ENCODE measurements at regions not wholly inside any gene's neighbourhood (a gene's known extent, or its start where the extent isn't known, plus 50 kb on each side); places are given as distances from the start of the nearest gene placed in this dataset.

- TF ChIP-seq OSR1 (CRISPR knock-in tag; IDR thresholded peaks at IDR 0.05) (no peak), RARB (CRISPR knock-in tag; IDR thresholded peaks at IDR 0.05) (no peak), ZFP30 (CRISPR knock-in tag; IDR thresholded peaks at IDR 0.05) (no peak)
- TF ChIP-seq, protein P1, sequence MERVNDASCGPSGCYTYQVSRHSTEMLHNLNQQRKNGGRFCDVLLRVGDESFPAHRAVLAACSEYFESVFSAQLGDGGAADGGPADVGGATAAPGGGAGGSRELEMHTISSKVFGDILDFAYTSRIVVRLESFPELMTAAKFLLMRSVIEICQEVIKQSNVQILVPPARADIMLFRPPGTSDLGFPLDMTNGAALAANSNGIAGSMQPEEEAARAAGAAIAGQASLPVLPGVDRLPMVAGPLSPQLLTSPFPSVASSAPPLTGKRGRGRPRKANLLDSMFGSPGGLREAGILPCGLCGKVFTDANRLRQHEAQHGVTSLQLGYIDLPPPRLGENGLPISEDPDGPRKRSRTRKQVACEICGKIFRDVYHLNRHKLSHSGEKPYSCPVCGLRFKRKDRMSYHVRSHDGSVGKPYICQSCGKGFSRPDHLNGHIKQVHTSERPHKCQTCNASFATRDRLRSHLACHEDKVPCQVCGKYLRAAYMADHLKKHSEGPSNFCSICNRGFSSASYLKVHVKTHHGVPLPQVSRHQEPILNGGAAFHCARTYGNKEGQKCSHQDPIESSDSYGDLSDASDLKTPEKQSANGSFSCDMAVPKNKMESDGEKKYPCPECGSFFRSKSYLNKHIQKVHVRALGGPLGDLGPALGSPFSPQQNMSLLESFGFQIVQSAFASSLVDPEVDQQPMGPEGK (CRISPR knock-in tag; IDR thresholded peaks at IDR 0.05; ENCODE audit: borderline replicate concordance): no peak
Observed at GRCh38 chr2:56813490-56813889, 629.7 kb downstream of the CCDC85A start.

All from SK-N-SH treated with all-trans-retinoic acid at 6 μM for 48 hours (cell line).